Retina (tissue), 1 donor: ENCODE measurements at regions not wholly inside any gene's neighbourhood (a gene's known extent, or its start where the extent isn't known, plus 50 kb on each side); places are given as distances from the start of the nearest gene placed in this dataset.

Experiments used
- DNase-seq: peaks from one replicate; pipeline ENCODE4 v3.0.0-alpha.2; 2016

DNA sequence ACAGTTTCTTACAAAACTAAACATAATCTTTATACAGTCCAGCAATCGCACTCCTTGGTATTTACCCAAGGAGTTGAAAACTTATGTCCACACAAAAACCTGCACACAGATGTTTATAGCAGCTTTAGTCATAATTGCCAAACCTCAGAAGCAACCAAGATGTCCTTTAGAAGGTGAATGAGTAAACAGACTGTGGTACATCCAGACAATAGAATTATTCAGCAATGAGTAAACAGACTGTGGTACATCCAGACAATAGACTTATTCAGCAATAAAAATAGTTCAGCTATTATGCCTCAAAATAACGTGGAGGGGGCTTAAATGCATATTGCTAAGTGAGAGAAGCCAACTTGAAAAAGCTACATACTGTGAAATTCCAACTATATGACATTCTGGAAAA lies 87.0 kb upstream of the GALNT2 start:
- DNase-seq: no peak

DNA sequence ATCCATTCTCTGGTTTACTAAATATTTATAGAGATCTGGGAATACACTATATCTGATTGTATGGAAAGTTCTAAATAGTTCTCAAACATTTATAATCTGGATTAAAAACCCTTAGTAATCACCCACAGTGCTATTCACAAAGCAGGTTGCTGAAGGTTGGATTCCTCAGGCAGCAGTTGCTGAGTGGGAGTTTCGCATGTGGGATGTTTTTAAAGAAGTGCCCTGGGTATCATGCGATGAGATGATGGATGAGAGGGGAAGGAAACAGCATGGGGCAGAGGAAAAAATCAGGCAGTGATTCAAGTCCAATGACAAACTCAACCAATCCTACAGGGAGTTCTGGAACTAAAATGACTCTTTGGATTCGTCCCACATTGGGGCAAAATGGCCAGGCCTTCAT lies 85.3 kb upstream of the GALNT2 start:
- DNase-seq: no peak

GRCh38 chr1:229984310-229984991 lies 82.6 kb upstream of the GALNT2 start:
- DNase-seq: no peak

DNA sequence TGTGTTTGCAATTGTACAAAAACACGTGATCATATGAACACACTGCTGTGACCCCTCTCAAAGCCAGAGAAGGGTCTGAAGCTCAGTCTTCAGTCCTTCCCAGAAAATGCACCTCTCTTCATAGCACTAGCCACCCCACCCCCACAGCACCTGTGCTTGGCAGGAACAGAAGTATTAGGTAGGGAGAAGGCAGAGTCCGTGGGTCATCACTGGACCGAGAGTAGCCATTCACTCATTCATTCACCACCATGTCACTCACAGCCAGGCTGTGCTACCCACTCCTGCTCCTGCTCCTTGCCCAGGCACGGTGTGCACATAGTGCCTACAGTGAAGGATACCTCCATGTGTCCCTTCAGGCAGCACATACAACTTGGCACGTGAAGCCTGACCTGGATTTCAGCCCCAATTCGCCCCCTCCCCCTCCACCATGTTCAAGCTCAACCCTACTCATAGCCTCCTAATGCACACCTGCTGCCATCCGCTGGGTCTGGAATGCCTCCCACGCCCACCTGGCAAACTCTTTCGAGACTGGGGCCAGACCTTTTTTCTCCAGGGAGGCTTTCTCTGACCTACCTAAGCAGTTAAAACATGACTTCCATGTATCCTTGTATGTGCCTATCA lies 81.9 kb upstream of the GALNT2 start:
- no peak for DNase-seq

- no peak for DNase-seq
Measured at GRCh38 chr1:229985613-229986010, 81.4 kb upstream of the GALNT2 start.

DNA sequence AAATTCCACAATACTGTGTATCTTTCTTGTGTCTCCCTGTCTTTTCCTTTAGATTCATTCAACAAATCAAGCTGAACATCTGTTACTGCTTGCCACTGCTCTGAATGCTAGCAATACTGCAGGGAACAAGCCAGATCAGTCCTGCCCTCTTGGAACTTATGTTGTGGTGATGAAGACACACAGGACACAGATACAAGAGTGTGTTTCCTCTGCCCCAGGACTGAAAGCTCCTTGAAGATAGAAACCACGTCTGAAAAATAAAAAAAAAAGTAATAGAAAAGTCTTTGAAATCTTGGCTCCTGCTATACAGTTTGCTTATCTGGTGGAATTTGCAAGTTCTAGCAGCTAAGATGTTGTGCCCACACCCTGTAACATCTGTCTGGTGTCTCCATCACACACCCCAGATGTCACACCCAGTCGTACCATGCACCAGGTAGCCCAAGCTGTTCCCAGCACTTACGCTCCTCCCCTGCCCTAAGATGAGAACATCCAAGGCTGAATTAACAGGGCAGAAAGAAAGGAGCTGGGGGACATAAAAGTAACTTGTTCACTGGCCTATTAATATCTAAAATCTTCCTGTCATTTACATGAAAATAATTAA lies 80.2 kb upstream of the GALNT2 start:
- DNase-seq: no peak

DNA sequence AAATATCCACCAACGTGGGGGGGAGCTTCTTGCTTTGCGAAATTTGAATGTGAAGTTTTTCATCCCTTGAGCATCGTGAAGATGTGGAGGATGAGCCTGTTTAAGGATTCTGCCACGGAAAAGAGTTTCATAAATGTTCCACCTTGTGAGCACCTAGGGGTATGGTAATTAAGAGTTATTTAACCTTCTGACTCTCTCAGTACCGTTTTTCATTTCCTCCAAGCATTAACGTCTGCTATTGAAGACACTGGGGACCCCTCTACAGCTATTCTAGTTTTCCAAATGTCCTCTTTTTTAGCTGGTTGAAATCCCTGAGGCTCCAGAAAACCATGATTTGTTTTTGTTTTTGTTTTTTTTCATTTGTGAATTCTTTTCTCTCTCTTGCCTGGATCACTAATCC lies 79.1 kb upstream of the GALNT2 start:
- no peak for DNase-seq

GRCh38 chr1:229988534-229988933 lies 78.5 kb upstream of the GALNT2 start:
- no peak for DNase-seq

- DNase-seq: no peak
Measured at GRCh38 chr1:229989591-229990248, 77.3 kb upstream of the GALNT2 start.

DNA sequence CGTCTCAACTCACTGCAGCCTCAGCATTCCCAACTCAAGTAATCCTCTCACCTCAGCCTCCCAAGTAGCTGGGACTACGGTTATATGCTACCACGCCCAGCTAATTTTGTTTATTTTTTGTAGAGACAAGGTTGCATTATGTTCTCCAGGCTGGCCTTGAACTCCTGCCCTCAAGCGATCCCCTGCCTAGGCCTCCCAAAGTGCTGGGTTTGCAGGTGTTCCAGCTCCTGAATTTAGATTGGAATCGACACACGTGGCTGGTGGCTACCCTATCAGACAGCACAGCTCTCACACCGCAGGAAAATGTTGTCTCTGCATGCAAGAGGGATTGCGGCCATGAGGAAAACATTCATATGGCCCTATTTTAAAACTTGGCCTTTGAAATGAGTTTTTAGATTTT lies 76.7 kb upstream of the GALNT2 start:
- DNase-seq: no peak

GRCh38 chr1:229991104-229991513 lies 75.9 kb upstream of the GALNT2 start:
- peak; percentile 41 for DNase-seq

- no peak for DNase-seq
Measured at GRCh38 chr1:229991724-229992333, 75.2 kb upstream of the GALNT2 start.

GRCh38 chr1:229993060-229993459 lies 74.0 kb upstream of the GALNT2 start:
- DNase-seq: no peak

- no peak for DNase-seq
Measured at GRCh38 chr1:229993894-229994293, 73.1 kb upstream of the GALNT2 start.

DNA sequence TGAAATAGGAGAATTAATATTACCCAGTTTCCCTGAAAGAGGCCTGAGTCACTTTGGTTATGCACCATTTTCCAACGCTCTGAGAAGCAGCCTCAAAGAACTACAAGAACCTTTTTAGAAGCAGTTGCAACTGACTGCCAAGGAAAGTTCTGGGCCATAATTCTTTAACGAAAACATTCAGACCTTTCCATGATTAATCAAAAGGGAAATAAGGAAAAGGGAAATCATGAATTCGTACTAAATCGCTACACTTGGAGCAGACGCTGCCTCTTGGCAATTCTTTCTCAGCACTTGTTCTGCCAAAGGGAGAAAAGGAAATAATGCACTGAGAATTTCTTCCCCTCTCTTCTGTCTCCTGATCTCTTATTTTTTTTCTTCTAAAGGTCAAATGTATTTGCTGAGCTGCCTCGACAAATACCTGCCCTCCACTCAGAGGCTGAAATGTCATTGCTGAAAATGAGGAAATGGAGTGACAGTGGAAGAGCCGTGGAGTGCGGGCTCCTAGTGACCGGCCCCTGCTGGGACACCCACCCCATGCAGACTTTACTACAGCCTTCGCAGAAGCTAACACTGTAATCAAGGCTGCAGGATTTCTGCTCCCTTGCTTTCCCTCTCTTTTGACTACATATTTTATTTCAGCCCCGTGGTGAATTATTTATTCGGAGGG lies 67.9 kb upstream of the GALNT2 start:
- DNase-seq: no peak

DNA sequence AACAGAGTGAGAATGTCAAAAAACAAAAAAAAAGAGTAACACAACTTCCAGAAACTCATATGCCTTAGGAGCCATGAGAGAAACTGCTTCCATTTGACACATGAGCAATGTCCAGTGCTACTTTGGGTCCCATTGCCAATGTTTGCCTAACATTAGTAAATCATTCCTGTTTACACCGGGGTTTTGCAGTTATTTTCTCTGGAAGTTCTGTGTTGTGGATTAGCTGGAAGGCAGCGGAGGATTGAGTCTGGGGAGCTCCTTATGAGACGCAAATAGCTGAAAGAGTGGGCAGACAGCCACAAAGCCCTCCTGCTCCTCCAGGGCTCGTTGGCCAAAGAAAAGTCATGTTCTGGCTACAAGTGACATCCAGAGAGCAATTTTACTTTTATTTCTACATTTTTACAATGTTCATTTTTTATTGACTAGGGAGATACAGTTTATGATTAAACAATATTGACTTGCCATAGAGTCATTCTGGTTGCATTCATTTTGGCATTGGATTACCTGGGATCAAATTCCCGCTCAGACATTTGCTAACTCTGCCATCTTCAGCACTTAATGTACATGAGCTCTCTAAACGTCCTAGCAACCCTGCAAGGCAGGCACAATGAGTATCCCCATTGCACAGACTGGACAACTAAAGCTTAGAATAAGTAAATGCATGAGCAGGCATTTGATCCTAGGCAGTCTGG lies 66.4 kb upstream of the GALNT2 start:
- no peak for DNase-seq

GRCh38 chr1:230002164-230002803 lies 64.8 kb upstream of the GALNT2 start:
- DNase-seq: no peak

- no peak for DNase-seq
Measured at GRCh38 chr1:230003409-230003808, 63.6 kb upstream of the GALNT2 start.

DNA sequence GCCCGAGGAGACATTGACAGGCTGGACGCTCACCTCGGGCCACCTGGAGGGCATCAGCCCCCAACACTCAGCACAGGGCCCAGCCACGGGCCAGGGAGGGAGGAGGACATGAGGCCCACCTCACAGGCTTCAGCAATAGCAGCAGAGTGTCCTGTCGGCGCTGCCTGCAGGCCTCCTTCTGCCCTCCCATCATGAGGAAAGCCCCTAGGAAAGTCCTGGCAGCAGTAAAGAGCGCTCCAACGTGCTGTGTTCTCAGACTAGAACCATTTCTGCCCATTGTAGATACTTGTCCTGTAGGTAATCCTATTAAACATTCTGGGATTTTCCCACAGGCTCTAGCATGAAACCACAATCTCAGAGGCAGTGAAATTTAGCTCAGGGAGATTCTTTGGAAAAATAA lies 62.0 kb upstream of the GALNT2 start:
- no peak for DNase-seq

DNA sequence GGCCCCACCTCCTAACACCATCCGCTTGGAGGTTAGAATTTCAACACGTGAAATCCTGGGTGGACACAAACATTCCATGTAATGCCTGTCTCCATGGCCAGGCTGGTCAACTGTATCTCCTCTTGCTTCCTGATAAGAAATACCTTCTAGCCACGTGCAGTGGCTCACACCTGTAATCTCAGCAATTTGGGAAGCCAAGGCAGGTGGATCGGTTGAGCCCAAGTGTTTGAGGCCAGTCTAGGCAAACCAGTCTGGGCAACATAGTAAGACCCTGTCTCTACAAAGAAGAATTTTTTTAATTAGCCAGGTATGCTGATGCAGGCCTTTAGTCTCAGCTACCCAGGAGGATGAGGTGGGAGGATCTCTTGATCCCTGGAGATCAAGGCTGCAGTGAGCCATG lies 58.3 kb upstream of the GALNT2 start:
- DNase-seq: no peak

DNA sequence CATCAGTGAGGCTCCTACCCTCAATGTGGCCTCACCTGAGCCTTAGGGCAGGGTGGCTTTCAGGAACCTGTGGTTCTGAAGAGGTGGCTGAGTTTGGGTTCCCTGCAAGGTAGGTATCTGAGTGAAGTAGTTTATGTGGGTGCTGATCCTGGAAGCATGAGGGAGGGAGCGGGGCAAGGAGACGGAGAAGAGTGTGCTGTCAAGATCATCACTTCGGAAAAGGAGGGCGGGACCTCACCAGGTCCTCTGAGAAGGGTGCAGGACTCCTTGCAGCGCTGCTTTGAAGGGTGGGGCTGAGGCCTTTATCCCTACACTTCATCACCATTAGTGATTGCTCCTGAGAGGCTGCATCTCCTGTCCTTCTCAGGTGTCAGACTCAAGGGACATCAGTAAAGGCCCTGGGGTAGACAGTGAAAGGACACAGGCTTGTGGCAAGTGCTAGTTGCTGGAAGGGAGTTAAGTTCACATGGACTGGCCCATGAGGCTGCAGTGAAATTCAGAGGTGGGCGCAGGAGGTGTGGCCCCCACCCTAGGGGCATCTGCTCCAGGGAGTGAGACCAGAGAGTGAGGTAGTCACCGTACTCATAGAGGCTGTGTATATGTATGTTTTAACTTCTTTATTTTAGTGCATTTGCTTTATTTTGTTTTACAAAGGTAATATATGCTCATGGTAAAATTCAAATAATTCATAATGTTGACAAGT lies 57.3 kb upstream of the GALNT2 start:
- DNase-seq: no peak
